HG02938 (cell line): ENCODE measurements at regions not wholly inside any gene's neighbourhood (a gene's known extent, or its start where the extent isn't known, plus 50 kb on each side); places are given as distances from the start of the nearest gene placed in this dataset.
"Not testable (repeated sequence)": the region's sequence is repeated elsewhere in the genome, so short reads cannot be mapped to it uniquely, and the experiment has no call there.

Source experiments
- ATAC-seq: cut with Tn5 transposase; IDR thresholded peaks from one replicate; pipeline ENCODE4 v1.9.1; 2021; ENCODE audit warnings: mild to moderate bottlenecking, moderate library complexity; ENCODE audit not compliant: unreplicated experiment

DNA sequence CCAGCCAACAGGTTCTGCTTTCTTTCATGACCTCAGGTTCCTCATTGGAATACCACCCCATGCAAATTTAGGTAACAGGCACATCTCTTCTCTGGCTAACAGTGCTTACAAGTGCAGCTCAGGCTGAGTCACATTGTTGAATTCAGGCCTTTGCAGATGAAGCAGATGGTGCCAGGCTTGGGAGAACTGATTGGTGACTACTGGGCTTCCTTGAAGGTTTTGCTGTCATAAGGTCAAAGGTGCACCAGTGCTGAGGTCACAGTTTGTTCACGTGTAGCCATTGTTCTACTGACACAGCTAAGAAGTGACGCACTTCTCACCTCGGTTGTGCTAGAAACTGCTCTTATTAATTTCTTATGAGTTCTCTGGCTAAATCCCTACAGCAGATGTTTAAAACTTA lies 128.6 kb upstream of the BMPER start:
- ATAC-seq = no peak

DNA sequence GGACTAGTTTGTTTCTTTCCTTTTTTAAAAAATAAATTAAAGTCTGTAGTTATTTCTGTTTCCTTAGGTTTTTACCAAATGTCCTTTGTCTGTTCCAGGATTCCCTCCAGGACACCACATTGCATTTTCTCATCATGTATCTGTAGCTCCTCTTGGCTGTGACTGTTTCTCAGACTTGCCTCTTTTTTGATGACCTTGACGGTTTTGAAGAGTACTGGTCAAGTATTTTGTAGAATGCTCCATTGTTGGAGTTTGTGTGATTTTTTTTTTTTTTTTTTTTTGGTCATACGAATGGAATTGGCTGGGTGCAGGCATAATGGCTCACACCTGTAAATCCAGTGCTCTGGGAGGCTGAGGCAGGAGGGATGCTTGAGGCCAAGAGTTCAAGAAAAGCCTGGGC lies 127.1 kb upstream of the BMPER start:
- ATAC-seq = no peak

DNA sequence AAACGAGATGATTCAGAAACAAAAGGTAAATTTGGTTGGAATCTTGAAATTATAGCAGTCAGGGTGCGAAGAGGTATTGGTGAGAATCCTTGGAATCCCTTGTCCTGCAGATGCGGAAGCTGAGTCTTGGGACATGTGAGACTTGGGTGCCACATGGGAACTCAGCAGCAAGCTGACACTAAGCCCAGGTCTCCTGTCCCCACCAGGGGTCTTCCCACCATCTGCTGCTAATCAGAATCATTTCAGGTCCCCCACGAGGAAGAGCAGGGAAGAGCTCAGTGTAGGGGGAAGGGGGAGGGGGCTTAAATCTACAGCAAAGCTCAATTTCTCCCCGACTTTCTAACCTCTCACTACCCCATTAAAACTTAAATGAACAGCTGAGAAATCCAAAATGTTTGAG lies 126.1 kb upstream of the BMPER start:
- ATAC-seq = no peak

DNA sequence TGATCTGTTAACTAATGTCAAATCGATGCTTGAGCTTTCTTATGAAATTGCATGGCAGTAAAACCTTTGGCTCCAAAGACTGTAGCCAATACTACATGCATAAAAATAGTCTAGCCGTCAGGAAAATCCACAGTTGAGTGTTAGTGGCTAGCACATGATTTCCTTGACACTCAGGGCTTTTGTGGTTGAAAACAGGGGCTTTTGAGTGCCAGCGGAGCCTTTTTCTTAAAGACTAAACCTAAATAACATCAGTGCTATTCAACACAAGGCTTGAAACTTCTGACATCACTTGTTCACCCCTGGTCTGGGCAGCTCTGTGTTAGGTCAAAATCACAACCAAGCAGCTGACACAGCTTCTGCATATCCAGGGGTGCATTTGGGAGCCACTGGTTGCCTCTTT lies 124.2 kb upstream of the BMPER start:
- no peak for ATAC-seq

DNA sequence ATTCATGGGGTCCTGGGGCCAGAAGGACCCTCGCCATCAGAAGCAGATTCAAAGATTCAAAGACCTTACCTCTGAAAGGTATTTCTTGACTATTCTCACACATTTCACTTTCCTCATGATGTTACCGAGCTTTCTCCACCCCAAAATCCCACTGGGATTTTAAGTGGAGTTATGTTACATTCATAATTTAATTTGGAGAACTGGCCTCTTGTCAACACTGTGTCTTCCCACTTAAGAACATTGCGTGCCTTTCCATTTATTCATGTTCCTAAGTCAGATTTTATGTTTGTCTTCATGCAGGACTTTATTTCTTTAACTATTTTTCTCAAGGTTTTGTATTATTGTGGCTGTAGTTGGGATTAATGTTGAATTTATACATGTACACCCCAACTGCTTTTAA lies 123.5 kb upstream of the BMPER start:
- ATAC-seq = no peak

DNA sequence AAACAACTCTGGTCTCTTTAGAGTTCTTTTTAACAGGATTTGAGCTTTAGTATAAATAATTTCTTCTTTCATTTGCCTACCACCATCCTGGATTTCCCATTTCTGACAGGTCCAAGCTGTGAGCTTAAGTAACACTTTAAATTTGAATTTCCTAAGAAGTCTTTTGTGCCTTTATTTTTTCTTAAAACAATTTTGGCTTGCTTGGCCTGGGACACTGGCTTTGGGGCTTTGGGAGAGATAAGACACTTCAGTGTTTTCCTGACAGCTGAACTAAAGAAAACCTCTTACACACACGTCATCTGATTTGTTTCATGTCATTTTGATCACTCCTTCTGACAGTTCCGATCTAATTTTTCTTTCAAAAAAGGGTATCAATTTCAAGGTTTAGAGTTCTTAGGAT lies 121.3 kb upstream of the BMPER start:
- no peak for ATAC-seq

DNA sequence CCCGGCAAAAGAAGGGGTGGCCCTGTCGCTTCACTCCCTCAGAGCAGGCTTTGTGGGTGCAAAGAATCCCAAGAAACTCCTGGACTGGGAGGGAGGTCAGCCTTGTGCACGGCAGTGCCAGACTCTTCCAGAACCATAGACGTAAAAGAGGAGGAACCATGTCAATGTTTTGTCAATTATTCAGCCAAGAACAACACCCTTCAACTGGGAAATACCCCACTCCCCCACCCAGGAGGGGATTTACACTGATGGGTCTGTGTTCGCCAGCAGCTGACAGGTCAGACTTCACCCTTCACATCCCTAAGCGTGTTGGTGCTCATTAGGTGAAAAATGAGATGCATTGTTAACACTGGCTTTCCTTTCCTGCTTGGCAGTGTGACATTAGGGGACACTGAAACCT lies 116.8 kb upstream of the BMPER start:
- no peak for ATAC-seq

DNA sequence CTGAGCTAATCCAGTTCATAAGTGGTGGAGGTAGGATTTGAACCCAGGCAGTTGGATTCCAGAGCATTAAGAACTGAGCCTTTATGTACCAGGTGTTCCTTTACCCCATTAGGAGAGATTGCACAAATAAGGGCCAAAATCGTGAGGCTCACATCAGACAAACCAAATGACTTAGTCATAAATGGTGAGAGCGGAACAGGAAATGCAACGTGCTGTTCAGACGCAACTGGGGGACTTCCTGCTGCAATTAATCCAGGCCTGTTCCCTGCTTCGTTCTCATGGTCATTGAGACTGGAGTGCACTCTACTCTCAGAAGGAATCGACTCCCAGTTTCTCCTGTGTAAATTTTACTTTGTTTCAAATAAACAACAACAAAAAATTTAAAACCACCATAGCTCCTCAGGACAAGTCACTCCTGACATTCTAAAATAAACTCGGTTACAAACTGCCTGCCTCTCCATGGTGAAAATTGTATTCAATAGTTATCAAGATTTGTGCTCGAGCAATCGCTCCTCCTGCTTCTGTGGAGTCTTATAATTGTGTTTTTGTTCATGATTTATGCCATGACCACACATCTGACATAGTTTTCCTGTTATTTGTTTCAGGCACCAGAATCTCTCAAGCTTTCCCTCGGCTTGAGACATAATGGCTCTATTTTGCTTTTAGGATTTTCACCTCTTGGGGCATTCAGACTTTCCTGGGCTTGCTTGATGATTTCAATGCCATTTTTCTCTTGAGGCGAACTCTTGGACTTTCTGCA lies 115.3 kb upstream of the BMPER start:
- ATAC-seq = no peak

DNA sequence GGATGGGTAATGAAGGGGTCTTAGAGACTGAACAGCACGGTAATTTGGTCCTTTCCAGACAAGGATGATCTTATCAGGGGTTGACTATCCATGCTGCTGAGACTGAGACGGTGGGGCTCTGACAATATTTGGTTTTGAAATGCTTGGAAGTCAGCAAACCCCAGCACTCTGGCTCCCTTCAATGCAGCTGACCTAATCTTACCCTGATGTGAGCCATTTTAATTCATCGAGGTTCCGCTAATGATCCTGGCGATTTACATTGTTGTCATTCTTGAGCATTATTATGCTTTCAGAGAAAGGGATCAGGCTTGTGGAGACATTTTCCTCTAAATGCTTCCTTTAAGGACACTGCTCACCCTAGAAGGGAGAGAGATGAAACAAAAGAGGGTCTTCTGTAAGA lies 114.6 kb upstream of the BMPER start:
- no peak for ATAC-seq

DNA sequence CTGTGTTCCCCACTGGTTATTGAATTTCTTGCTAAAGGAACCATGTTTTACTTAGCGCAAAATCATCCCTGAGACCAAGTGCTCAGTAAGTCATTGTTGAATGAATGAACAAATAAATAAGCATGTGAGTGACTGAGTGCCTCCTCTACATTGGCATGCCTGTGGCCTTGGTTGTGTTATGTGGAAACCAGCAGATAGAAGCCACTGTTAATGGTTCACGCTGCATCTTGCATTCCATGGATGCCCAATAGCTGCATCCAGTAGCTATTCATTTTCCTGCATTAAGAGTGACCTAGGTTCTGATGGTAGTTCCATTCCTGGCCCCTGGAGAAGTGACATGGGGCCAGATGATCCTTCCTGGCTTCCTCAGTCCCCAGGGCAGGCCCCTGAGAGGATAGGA lies 113.3 kb upstream of the BMPER start:
- no peak for ATAC-seq

DNA sequence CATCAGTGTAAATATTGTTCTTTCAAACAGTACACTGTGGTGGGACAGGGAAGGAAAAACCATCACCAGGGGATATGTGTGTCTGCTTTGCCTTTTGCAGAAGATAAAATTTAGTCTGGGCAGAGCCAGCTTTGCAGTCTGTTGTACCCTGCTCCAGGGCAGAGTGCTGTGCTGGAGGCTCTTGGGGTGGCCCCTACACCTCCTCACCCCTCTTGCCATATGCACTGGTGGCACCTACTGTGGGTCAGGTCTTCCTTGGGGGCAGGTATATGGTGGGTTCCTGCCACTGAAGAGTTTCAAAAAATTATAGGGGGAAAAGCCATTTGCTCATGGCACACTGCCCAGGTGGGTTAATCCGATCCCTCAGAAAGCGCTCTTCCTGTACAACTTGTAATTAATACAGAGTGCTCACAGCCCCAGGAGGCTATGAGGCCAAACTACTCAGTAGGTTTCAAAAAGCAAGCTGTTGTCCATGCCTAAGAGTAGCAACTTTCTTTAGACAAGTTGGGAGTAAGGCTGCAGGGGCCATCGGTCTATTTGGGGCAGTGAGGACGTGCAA lies 112.7 kb upstream of the BMPER start:
- no peak for ATAC-seq

DNA sequence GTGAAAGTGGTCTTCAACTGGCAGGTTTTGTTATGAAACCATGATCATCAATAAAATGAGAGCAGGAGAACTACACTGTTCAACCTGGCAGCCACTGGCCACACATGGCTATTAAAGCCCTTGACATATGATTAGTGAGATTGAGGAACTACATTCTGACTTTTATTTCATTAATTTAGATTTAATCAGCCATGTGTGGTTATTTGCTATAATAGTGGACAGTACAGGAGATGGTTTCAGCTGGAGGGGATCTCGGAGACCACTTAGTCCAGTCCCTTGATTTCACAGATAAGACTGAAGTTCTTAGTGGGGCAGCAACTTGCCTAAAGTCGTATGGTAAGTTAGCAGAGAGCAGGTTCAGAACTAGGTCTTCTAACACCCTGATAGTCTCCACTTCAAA lies 111.7 kb upstream of the BMPER start:
- no peak for ATAC-seq

DNA sequence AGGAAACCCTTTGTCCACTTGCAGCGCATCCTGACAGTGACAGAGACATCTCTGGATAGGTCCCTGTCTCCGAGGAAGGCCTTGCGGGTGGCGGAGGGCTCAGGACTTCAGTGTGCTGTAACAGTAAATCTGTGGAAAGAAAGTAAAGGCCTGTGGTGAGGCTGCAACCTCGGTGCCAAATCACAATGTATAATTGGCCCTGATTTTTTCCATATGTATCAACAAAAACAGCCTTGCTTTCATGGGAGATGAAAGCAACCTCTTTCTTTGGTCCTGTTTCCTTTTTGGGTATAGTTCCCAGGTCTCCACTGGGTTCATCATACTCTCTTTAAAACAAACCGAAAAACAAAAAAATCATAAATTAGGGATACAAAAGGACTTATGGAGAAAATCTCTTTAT lies 110.9 kb upstream of the BMPER start:
- no peak for ATAC-seq

DNA sequence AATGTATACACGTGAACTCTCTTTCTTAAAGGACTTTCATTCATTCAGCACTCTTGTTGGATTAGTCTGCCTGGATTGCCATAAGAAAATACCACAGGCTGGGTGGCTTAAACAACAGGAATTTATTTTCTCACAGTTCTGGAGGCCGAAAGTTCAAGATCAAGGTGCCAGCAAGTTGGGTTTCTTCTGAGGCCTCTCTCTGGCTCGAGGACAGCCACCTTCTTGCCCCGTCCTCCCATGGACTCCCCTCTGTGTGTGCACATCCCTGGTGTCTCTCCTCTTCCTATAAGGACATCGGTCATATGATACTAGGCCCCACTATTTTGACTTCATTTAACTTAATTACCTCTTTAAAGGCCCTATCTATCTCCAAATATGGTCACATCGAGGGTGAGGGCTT lies 110.4 kb upstream of the BMPER start:
- ATAC-seq = no peak

DNA sequence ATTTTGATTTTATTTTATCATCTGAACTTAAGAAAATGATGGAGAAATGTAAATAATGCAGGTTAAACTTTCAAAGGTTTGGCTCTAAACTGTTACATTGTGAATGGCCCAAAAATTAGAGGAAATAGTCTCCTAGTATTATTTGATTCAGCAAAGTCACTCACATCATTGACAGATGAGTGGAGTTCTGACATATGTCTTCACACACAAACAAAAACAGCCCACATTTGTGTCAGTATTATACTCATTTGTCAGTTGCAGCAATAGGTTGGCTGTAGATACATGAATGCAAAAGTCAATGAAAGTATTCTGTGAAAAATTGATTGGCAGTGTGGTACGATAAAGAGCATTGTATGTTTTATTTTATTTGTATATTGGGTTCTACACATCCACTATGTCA lies 108.8 kb upstream of the BMPER start:
- no peak for ATAC-seq

DNA sequence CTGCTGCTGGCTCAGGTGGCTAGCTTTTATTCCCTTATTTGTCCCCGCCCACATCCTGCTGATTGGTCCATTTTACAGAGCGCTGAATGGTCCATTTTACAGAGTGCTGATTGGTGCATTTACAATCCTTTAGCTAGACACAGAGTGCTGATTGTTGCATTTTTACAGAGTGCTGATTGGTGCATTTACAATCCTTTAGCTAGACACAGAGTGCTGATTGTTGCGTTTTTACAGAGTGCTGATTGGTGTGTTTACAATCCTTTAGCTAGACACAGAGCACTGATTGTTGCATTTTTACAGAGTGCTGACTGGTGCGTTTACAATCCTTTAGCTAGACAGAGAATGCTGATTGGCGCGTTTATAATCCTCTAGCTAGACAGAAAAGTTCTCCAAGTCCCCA lies 107.8 kb upstream of the BMPER start:
- not testable (repeated sequence) for ATAC-seq

DNA sequence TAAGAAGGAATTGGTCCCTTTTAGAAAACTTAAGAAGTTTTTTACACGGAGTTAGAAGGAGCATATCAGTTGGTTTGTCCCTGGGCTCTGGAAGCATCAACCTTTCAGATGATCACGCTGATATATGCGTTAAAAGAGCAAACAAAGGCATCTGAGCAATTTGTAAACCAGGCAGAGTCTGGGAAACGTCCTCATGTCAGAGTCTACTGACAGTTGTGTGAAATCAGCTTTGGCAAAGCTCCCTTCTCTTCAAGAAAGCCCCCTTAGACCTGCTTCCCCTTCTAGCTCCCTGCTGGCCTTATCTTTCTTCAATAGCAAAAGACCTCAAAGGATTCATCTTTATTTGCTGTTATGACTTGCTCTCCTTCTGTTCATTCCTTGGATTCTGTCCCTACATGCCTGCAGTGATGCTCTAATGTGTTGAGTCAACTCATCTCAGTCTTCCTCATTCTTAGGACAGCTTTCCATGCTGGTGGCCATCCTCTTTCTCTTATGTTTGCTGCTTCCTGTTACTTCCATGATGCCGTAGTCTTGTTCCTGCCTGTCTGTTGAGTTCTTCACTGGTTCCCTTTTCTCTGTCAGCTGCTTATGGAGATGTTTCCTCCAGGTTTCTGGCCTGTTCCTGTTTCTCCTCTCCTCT lies 106.5 kb upstream of the BMPER start:
- no peak for ATAC-seq

DNA sequence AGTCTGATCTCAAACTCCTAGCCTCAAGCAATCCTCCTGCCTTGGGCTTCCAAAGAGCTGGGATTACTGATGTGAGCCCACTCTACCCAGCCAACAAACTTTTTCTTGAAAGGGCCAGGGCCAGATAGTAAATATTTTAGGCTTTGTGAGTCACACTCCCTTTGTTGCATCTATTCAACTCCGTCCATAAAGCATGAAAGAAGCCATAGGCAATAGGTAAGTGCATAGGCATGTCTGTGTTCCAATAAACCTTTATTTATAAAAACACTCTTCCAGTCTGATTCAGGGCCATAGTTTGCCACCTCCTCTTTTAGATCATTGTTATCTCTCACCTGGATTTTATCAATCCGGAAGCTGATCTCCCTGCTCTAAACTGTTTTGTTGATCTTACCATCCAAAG lies 105.6 kb upstream of the BMPER start:
- ATAC-seq = no peak

DNA sequence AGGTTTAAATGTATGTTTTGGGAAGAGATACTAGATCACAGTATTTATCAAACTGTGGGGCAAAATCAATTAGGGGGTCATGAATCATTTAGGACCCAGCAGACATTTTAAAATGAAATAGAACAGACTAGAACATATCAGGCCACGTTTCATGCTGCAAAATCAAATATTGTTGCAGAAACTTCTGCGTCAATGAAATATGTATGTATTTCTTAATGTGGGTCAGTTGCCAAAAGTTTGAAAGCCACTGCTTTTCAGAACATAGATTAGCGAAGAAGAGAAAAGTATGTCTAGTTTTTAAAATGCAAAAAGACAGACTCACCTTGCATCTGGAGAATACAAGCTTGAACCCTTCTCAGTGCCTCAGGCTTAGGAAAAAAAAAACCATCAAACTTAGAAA lies 102.7 kb upstream of the BMPER start:
- ATAC-seq = no peak

DNA sequence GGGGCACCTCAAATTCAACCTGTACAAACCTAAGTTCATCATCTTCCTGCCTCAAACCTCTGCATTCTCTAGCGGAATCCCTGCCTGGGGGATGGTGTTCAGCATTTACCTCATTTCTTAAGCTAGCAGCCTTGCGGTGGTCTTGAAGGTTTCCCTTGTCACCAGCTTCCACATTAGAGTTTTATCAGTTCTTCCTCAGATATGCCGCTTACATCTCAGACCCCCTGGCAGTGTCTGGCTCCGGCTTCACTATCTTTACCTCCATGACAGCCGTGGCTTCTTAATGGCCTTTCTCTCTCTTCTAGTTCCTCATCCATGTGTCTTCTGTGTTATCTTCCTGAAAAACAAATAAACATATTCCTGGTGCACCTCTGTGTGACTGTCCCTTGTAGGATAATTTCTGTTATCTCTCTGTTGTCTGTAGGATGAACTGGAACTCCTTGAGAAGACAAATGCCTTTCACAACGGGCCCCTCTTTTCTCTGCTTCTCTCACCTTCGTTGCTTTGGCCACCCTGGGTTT lies 101.1 kb upstream of the BMPER start:
- ATAC-seq = no peak

DNA sequence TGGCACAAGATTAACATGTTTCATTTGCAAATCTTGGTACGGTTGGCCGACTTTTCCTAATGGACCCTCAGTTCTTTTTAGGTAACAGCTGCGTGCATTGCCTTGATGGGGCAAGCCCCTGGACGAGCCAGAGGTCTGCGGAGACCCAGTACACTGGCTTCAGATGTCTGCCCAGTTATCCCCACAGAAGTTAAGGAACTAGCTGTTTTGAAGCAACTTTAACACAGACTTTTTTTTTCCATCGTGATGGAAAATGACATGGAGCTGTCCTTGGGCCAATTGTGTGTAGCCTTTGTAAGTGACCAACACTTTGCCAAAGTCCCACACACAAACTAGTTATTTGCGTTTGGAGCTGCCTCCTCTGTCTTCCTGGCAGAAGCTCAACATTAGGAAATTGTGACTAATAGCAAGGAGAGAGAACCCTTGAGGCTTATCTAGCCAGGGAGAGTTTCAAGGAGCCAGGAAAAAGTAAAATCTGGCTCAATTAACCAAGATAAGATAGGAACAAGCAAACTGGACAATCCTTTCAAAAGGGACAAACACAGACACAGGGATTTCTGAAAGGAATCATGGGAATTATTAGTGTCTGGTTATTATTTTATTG lies 99.6 kb upstream of the BMPER start:
- no peak for ATAC-seq
